K562 (cell line): ENCODE measurements at regions not wholly inside any gene's neighbourhood (a gene's known extent, or its start where the extent isn't known, plus 50 kb on each side); places are given as distances from the start of the nearest gene placed in this dataset.

Experiments
- ATAC-seq: fragments of 200-7000 bp; cut with Tn5 transposase; 3 replicates; pipeline ENCODE4 v1.9.1; 2020; ENCODE audit warnings: moderate library complexity
- BruUV-seq: library from RNA; stranded (reverse); fragments of 400-500 nt; replicated peaks from 2 replicates; lab custom pipeline; 2021; lab: Mats Ljungman, UMichigan
- CTCF ChIA-PET: fragments of 300-600 bp; formaldehyde crosslinking; extraction: SDS; loops from one replicate; lab custom pipeline; 2021; ENCODE audit warnings: low intra/inter-chr PET ratio; lab: Yijun Ruan, JAX
- POLR2A ChIA-PET: fragments of 300-600, 350-650 bp; sonication (Branson Sonifier 250); formaldehyde crosslinking; extraction: SDS; loops from one replicate; lab custom pipeline; 2021; ENCODE audit warnings: antibody characterized with exemption, inconsistent platforms; lab: Yijun Ruan, JAX
- DNase-seq, 4 experiments: peaks; one replicate each; pipeline versions ENCODE4 v3.0.0 to v3.0.0-alpha.2; 2011 to 2018; ENCODE audit warnings: low spot score in 3 of 4, mixed read lengths in 3 of 4; ENCODE audit errors: extremely low read depth in 1 of 4
- FAIRE-seq: peaks from 2 replicates; lab custom pipeline; 2011; peaks lifted over from hg19 to GRCh38; lab: Jason Lieb, UNC
- H2AFZ ChIP-seq: 2 replicates; pipeline ENCODE4 v1.6.0; 2011; ENCODE audit warnings: low read depth, low read length, control low read depth, inconsistent platforms
- H3K27ac ChIP-seq: fragments of 200-600 bp; 3 replicates; pipeline ENCODE4 v1.8.0; 2011; ENCODE audit warnings: low read depth, mild to moderate bottlenecking, control low read depth, inconsistent platforms, low read length, moderate library complexity, mixed read lengths; ENCODE audit errors: extremely low read depth
- H3K27me3 ChIP-seq, 2 experiments: fragments of 300-600 bp in 1 of 2; 2 replicates in 1 of 2; 3 replicates in 1 of 2; pipeline versions ENCODE4 v1.6.0 to v1.8.0; 2011; ENCODE audit warnings: inconsistent platforms in 2 of 2, low read length in 2 of 2, mild to moderate bottlenecking in 1 of 2, mixed read lengths in 1 of 2, moderate library complexity in 1 of 2; ENCODE audit not compliant: control insufficient read depth in 2 of 2, insufficient read depth in 2 of 2
- H3K36me3 ChIP-seq: fragments of 300-600 bp; 3 replicates; pipeline ENCODE4 v1.8.0; 2011; ENCODE audit warnings: mild to moderate bottlenecking, low read length, inconsistent platforms; ENCODE audit not compliant: control insufficient read depth, insufficient read depth
- H3K4me1 ChIP-seq, 2 experiments: fragments of 200-600 bp in 1 of 2; replicated peaks in 1 of 2; 2 replicates in 1 of 2; 3 replicates in 1 of 2; pipeline versions ENCODE4 v1.5.1 to v1.8.0; 2011; ENCODE audit warnings: inconsistent platforms in 2 of 2, low read length in 2 of 2, mild to moderate bottlenecking in 1 of 2, mixed read lengths in 1 of 2, moderate library complexity in 1 of 2; ENCODE audit not compliant: control insufficient read depth in 2 of 2, insufficient read depth in 2 of 2
- H3K4me2 ChIP-seq: 2 replicates; pipeline ENCODE4 v1.6.1; 2011; ENCODE audit warnings: low read length, control low read depth, inconsistent platforms, mixed read lengths; ENCODE audit not compliant: insufficient read depth
- H3K4me3 ChIP-seq: fragments of 200-600 bp; sonication (generic), shearing (Covaris generic); 2 replicates; pipeline ENCODE4 v1.5.1; 2016; ENCODE audit warnings: control low read depth, inconsistent platforms
- H3K79me2 ChIP-seq: fragments of 200-600 bp; 3 replicates; pipeline ENCODE4 v1.8.0; 2011; ENCODE audit warnings: low read length, inconsistent platforms; ENCODE audit not compliant: control insufficient read depth, insufficient read depth
- H3K9ac ChIP-seq, 2 experiments: 2 replicates each; pipeline versions ENCODE4 v1.6.0 to v1.6.1; 2011; ENCODE audit warnings: low read depth in 2 of 2, low read length in 2 of 2, control low read depth in 1 of 2, inconsistent platforms in 1 of 2, mild to moderate bottlenecking in 1 of 2, mixed read lengths in 1 of 2; ENCODE audit not compliant: insufficient read depth in 1 of 2
- H3K9me1 ChIP-seq: one replicate; pipeline ENCODE4 v1.6.0; 2011; ENCODE audit warnings: inconsistent platforms, mild to moderate bottlenecking, low read length, moderate library complexity; ENCODE audit not compliant: control insufficient read depth, insufficient read depth
- H3K9me3 ChIP-seq: replicated peaks from 2 replicates; pipeline ENCODE4 v1.5.1; 2011; ENCODE audit warnings: low read depth, low read length, inconsistent platforms; ENCODE audit not compliant: control insufficient read depth, insufficient read depth
- H4K20me1 ChIP-seq: replicated peaks from 2 replicates; pipeline ENCODE4 v1.6.1; 2011; ENCODE audit warnings: low read length, inconsistent platforms, mixed read lengths; ENCODE audit not compliant: control insufficient read depth, insufficient read depth
- BRF1 ChIP-seq: IDR thresholded peaks from 3 replicates; pipeline ENCODE4 v1.6.1; 2011; ENCODE audit warnings: borderline replicate concordance, mild to moderate bottlenecking; ENCODE audit not compliant: insufficient read length; ENCODE audit errors: extremely low read depth
- CHD2 ChIP-seq: IDR thresholded peaks from 2 replicates; pipeline ENCODE4 v1.6.1; 2011; ENCODE audit warnings: low read depth, low read length
- DIDO1 ChIP-seq: fragments of 450-650 bp; IDR thresholded peaks from 2 replicates; pipeline ENCODE4 v1.6.1; 2016; ENCODE audit warnings: low read depth, missing biosample characterization, missing genetic modification characterization
- HDAC3 ChIP-seq: fragments of 450-650 bp; IDR thresholded peaks from 2 replicates; pipeline ENCODE4 v1.6.1; 2018; ENCODE audit warnings: borderline replicate concordance, mild to moderate bottlenecking, moderate library complexity; ENCODE audit not compliant: partially characterized antibody
- KDM1A ChIP-seq, 2 experiments: fragments of 450-650 bp; IDR thresholded peaks; 2 replicates each; pipeline ENCODE4 v1.6.1; 2016; ENCODE audit warnings: mild to moderate bottlenecking in 2 of 2
- LARP7 ChIP-seq: fragments of 450-650 bp; IDR thresholded peaks from 2 replicates; pipeline ENCODE4 v1.6.1; 2016
- MIER1 ChIP-seq: fragments of 450-650 bp; IDR thresholded peaks from 2 replicates; pipeline ENCODE4 v1.6.1; 2016; ENCODE audit warnings: antibody characterized with exemption, mild to moderate bottlenecking, low read depth
- POLR2H ChIP-seq: IDR thresholded peaks from 2 replicates; pipeline ENCODE4 v1.6.1; 2016; ENCODE audit warnings: missing genetic modification characterization, low read depth, mild to moderate bottlenecking, control low read depth, missing compliant biosample characterization, moderate library complexity
- RB1 ChIP-seq: fragments of 450-650 bp; IDR thresholded peaks from 2 replicates; pipeline ENCODE4 v1.6.1; 2017; ENCODE audit warnings: low read depth, mild to moderate bottlenecking
- RBM15 ChIP-seq: fragments of 200-400 bp; formaldehyde crosslinking; IDR thresholded peaks from 2 replicates; pipeline ENCODE4 v1.6.1; 2018; ENCODE audit warnings: mild to moderate bottlenecking, low read length, moderate library complexity; ENCODE audit not compliant: insufficient read depth
- ZNF282 ChIP-seq: sonication (generic); formaldehyde crosslinking; IDR thresholded peaks from 2 replicates; pipeline ENCODE4 v1.8.1; 2023; ENCODE audit warnings: missing genetic modification reagents
- ZNF347 ChIP-seq: fragments of 450-650 bp; formaldehyde crosslinking; IDR thresholded peaks from 2 replicates; pipeline ENCODE4 v1.4.0; 2020; ENCODE audit warnings: low read depth, mild to moderate bottlenecking, moderate library complexity
- ZNF764 ChIP-seq: fragments of 250-450 bp; sonication (Bioruptor Pico); IDR thresholded peaks from 2 replicates; pipeline ENCODE4 v1.4.0; 2020; ENCODE audit warnings: low read depth, mild to moderate bottlenecking, moderate library complexity
- whole genome bisulfite sequencing: fragments of 100-300 bp; shearing (Covaris generic); methylation state at CpG from one replicate; pipeline ENCODE4 v1.1.6; 2016; ENCODE audit warnings: low coverage, mixed read lengths; ENCODE audit not compliant: insufficient coverage; ENCODE audit errors: missing lambda C conversion rate; 5-methylcytosine and 5-hydroxymethylcytosine counted together
- in situ Hi-C: fragments of 300-500 bp; cut with MboI; formaldehyde crosslinking; loops from 4 replicates; pipeline ENCODE4 v1.15.0; 2018; ENCODE audit warnings: inconsistent platforms, mixed read lengths
- intact Hi-C: fragments of 100-400 bp; cut with micrococcal nuclease; formaldehyde crosslinking; loops from 2 replicates; pipeline ENCODE4 v1.14.2; 2022
- TF ChIP-seq, protein P1 (sequence below): fragments of 450-650 bp; formaldehyde crosslinking; conservative IDR thresholded peaks from 2 replicates; pipeline ENCODE4 v1.4.0; 2022; ENCODE audit warnings: mild to moderate bottlenecking, missing genetic modification characterization
- TF ChIP-seq, protein P2 (sequence below): fragments of 250-450 bp; sonication (Bioruptor Pico); IDR thresholded peaks from 2 replicates; pipeline ENCODE4 v1.5.0; 2020; ENCODE audit warnings: mild to moderate bottlenecking, borderline replicate concordance

DNA sequence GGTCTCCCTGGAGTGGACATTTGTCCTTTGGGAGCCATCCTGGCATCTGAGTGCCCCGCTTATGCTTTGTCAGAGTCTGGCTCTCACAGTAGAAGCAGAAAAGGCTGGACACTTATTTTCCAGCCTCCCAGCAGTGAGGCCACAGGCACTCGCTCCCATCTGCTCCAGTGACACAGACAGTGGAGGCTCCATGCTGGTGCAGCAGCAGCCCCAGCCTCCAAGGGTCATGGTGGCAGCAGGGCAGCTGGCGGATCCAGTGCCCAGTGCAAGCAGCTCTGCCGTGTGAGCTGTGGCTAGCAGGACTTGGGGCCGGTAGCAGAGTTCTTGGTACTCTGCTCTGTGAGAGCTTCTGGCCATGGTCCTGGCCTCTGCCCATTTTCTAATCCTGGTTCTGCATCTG lies 157.3 kb upstream of the ALDH1B1 start (continued):
- TF ChIP-seq POLR2H (no peak), MIER1 (no peak)
- TF ChIP-seq, protein P1, sequence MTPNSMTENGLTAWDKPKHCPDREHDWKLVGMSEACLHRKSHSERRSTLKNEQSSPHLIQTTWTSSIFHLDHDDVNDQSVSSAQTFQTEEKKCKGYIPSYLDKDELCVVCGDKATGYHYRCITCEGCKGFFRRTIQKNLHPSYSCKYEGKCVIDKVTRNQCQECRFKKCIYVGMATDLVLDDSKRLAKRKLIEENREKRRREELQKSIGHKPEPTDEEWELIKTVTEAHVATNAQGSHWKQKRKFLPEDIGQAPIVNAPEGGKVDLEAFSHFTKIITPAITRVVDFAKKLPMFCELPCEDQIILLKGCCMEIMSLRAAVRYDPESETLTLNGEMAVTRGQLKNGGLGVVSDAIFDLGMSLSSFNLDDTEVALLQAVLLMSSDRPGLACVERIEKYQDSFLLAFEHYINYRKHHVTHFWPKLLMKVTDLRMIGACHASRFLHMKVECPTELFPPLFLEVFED, result no peak
- TF ChIP-seq, all 486 proteins: peak for 0

DNA sequence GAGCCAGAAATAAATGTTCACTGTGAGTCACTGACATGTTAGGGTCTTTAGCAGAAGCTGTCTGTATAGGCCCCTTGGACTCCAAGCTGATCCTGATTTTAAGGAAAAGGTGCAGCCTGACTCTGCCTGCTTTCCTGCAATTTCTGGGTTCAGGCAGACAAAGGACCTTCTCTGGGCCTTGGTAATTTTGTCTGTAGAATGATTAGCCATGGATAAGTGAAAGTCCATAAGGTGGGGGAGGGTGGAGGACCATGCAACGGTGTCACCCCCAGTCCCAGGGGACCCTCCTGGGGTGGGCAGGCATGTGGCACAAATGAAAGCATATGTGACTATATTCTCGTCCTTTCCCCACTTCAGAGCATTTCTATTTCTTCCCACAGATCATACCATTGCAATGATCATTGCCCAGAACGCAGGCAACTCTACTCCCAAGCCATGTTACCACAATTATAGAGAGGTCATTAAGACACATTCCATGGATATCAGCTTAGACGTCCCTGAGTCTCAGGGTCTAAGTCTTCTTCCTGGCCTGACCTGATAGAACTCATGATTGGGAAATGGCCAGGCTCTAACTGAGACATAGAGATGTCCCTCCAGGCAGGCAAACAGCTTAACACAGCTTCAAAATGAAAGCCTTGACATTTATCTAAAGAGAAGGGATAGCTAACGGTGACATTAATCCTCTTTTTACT lies 157.9 kb upstream of the ALDH1B1 start:
- Histone ChIP-seq H3K36me3 (no peaks in the 10 kb centered on the region), H3K9me1 (no peaks in the 10 kb centered on the region), H3K79me2 (no peaks in the 10 kb centered on the region), H3K4me1 (no peaks in the 10 kb centered on the region), H2AFZ (no peak overlapping the region), H3K9me3 (no peaks in the 10 kb centered on the region), H3K4me3 (no peak overlapping the region), H4K20me1 (peaks cover 10% of the 10 kb centered on the region; the same call in 1 of the 2 replicates), H3K27me3 (peaks cover 27 to 43% of the 10 kb centered on the region in 2 experiments), H3K9ac (no peak overlapping the region), H3K4me2 (no peak overlapping the region), H3K27ac (no peak overlapping the region)
- no peak for DNase-seq
- TF ChIP-seq RBM15, result no peak
- TF ChIP-seq ZNF764, result no peak
- no peak for TF ChIP-seq LARP7
- TF ChIP-seq DIDO1, result no peak
- TF ChIP-seq KDM1A (IDR thresholded peaks at IDR 0.05), result no peak
- no peak for TF ChIP-seq BRF1
- no peak for TF ChIP-seq HDAC3
- TF ChIP-seq CHD2, result no peak
- TF ChIP-seq, protein P2, sequence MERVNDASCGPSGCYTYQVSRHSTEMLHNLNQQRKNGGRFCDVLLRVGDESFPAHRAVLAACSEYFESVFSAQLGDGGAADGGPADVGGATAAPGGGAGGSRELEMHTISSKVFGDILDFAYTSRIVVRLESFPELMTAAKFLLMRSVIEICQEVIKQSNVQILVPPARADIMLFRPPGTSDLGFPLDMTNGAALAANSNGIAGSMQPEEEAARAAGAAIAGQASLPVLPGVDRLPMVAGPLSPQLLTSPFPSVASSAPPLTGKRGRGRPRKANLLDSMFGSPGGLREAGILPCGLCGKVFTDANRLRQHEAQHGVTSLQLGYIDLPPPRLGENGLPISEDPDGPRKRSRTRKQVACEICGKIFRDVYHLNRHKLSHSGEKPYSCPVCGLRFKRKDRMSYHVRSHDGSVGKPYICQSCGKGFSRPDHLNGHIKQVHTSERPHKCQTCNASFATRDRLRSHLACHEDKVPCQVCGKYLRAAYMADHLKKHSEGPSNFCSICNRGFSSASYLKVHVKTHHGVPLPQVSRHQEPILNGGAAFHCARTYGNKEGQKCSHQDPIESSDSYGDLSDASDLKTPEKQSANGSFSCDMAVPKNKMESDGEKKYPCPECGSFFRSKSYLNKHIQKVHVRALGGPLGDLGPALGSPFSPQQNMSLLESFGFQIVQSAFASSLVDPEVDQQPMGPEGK (CRISPR knock-in tag), result no peak
- no peak for TF ChIP-seq ZNF282 (CRISPR knock-in tag)
- no peak for TF ChIP-seq RB1
- no peak for TF ChIP-seq ZNF347 (CRISPR knock-in tag)
- BruUV-seq, result no TSS peak
- FAIRE-seq, result no peak
- in situ Hi-C loops, result no loop called here
- 0% methylated on average over 5 of the region's 5 CpGs for WGBS
- ChIA-PET CTCF (no interaction called here), POLR2A (interaction anchor here (0.7 kb wide), 1 partner anchor 110 kb away, joined by 3 read pairs; no protein-coding TSS in a partner anchor)
- intact Hi-C loops, result loop anchor here (5.0 kb wide), 1 partner anchor 47 kb away; no protein-coding TSS in a partner anchor
- no peak for ATAC-seq
